Lung microvascular endothelial cell (primary cell): ENCODE measurements at regions not wholly inside any gene's neighbourhood (a gene's known extent, or its start where the extent isn't known, plus 50 kb on each side); places are given as distances from the start of the nearest gene placed in this dataset.

Experiments
- DNase-seq, 2 donors: peaks; one replicate each; pipeline versions ENCODE4 v3.0.0 to v3.0.0-alpha.2; 2010; ENCODE audit warnings: low read depth in 2 of 2

DNA sequence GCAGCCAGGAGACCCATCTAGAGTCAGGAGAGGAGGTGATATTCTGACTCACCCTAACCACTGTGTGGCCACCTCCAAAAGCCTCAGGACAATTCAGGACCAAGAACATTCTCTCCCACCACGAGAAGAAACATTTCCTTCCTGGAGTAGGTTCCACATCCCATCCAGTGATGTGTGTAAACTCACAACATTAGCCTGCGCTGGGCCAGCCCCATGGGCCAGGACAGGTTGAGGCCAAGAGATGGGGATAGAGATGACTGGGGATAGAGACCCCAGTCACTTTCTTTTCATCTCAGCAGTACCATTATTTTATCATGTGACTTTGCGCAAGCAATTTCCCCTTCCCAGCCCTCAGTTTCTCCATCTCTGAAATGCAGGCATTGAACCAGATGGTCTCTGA, 126.6 kb upstream of the PTPRT start:
- no peak for DNase-seq

DNA sequence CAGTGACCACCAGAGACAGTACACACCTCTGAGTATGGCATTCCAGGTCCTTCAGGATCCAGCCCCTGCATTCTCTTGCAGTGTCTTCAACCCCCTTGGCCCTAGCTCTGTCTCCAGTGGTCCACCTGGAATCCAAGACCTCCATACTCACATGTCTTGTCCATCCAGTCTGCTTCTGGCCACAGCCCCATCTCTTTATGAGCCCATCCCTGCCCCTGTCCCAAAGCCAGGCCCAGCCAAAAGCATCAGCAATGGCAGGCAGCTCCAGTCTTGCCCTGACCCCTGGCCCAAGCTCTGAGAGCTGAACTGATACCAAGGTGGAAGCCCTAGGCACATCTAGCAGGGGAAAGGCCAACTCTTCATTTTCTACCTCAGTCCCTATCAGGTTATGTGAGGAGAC, 119.6 kb upstream of the PTPRT start:
- DNase-seq = no peak

DNA sequence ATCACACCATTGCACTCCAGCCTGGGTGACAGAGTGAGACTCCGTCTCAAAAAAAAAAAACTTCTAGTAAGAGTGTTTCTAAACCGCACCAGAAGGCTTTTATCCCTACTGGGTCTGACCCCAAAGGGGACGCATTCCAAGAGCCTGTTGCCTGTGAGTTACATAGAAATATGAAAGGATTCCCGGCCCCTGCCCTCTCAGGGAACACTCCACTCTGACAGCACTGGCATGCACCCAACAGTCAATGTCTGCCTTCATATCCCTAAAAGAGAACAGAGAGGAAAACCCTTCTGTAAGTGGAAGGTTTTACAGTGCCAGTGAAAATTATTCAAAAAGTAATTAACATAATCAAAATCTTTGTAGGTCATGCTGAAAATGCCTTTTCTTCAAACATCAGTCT, 117.1 kb upstream of the PTPRT start:
- no peak for DNase-seq

DNA sequence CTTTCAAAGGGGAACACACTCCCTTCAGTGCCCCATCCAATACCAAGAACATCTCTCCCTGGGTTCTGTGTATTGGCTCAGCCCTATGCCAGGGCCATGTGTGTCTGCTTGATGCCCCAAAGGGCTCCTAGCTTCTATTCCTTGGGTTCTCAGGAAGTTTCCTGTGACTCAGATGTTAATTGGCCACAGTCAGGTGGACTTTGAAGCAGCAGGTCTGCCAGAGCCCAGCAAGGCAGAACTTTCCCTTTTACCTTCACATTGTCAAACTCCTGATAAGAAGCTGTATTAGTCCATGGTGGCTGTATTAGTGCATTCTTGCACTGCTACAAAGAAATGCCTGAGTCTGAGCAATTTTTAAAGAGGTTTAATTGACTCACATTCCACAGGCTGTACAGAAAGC, 116.0 kb upstream of the PTPRT start:
- DNase-seq = no peak

DNA sequence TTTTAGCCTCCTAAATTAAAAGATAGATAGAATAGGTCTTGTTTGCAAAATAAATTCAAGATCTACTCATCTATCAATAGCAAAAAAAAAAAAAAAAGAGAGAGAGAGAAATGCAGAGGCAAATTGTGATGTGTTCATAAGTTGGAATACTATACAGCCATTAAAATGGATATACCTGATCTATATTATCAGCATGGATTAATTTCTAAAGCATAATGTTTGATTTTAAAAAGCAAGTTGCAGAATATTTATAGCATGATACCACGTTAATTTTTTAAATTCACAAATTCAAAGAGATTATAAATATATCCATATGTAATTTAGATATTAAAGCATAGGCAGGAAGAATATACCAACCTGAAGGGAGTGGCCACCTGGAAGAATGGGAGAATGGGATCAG, 114.9 kb upstream of the PTPRT start:
- no peak for DNase-seq

DNA sequence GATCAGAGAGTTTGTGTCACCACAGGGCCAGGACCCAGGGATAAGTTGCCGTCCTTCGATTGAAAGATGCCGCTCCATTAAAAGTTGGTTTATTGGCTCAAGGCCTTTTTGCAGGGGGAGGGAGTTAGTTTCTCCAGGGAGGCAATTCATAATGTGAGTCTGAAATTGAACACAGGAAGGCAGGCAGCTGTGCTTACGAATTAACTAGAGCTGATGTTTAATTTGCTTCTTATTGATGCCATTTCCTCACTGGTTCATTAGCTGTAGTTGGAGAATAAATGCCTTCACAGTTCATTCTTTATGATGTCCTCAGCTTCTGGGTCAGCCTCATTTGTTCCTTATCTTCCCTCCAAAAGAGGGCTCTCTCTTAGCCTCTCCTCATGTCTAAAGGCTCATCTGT, 113.2 kb upstream of the PTPRT start:
- DNase-seq = no peak

DNA sequence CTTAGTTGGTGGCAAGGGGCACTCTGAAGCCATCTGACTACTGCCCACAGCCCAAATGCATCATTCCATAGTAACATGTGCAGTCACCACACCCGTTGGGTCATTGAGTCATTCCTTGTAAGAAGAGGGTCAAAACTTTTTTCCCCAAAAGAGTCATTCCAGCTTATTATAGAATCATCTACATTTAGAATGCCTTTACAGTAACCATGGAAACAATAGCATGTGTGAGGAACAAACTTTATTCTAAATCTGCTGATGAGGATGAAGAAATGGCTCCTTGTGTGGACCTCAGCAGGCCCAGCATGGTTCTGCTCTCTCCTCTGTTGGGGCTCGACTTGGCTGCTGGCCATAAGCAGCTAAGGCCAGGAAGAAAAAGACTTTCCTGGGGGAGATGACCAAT, 111.2 kb upstream of the PTPRT start:
- no peak for DNase-seq

DNA sequence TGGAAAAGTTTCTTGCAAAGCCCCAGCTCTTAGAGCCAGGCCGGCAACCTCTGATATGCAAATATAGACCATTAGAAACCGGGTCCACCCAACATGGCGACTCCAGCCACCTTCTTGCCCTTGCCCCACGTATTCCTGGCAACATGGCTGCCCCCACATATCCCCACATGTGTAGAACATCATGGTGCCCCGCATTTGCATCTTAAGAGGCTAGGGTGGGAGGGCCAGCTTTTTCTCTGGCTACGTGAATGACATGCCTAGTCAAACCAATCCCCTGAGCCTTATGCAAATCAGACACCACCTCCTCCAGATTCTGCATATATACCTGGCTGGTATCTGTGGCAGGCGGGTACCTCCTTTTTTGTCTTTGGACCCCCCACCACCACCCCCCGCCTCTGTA, 106.1 kb upstream of the PTPRT start:
- DNase-seq = no peak

DNA sequence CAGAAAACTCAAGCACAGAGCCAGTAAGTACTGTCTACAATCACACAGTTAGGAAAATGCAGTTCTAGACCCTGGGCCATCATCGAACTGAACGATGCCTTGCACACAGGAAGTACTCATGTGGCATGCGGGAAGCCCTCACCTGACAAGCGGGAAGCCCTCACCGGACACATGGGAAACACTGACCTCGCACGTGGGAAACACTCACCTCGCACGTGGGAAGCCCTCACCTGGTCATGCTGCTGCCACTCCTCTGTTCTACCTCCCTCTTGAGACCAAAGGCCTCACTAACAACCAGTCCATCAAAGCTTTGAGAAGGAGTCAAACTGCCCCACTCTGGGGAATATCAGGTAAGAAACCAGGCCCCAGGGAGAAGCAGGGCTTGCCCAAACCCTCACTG, 105.6 kb upstream of the PTPRT start:
- DNase-seq = no peak

DNA sequence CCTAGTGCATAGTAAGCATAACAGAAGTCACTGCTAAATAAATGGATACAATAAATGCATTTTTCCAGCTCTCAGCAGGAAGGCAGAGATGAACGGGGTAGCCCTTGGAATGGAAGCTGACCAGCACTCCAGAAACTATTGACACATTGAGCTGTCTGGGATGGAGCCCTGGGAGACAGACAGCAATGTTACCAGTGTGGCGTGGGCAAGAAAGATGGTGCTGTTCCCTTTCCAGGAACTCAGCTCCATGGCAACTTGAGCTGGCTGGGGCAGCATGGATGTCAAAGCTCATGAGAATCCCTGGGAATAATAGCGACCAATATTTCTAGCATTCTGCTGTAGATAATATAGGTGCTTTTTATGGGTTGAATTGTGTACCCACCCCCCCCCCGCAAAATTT, 104.3 kb upstream of the PTPRT start:
- no peak for DNase-seq

DNA sequence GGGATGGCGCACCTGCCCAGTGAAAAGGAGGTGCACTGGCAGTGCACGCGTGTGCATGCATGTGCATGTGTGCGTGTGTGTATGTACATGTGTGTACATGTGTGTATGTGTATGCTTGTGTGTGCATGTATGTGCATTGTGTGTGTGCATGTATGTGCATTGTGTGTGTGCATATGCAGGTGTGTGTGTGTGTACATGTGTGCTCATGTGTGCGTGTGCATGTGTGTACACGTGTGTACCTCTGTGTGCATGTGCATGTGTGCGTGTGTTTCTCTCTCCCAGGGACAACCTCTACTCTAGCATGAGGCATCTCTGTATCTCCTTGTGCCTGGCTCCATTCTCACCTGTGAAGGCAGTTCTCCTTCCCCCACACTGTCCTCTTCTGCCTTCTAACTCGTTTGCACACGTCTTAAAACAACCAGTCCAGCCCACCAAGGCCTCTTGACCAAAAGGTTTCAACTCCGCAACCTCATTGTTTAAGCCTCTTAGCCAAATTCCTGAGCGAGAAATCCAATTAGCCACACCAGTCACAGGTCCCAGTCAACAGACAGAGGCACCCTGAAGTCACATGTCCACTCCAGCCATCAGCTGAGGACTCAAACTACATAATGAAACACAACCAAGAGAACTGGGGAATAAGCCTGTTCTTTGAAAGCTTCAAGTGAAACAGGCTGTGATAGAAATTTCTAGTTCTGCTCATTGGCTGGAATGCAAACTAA, 103.5 kb upstream of the PTPRT start:
- no peak for DNase-seq

DNA sequence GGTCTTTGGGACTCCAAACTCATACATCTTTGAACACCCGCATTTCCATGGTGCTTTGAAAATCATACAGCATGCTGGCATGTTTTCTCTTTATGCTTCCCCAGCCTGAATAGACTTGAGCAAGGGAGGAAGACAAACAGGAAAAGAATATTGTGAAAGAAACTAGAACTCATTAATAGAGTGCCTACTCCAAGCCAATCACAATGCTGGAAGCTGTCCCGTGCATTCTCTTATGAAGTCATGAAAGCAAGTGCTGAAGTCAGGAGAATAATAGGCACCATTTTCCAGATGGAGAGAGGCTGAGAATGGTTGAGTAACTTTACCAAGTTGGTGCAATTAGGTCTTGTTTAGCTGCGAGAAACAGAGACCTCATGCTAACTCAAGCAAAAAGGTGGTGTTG, 102.5 kb upstream of the PTPRT start:
- DNase-seq = no peak

DNA sequence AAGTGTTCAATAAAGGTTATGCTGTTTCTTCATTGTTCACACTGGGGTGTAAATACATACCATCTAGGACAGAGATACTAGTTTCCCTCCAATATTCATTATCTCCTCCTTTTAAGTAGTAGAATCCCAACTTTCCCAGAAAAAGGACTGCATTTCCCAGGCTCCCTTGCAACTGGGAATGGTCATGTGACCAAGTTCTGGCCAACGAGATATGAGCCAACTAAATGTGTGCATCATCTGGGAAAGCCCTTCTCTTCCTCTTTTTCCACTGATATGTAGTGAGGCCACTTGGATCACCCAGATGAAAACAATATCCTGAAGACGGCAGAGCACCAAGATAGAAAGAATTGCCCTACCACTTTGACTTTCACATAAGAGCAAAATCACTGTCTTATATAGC, 97.9 kb upstream of the PTPRT start:
- no peak for DNase-seq

DNA sequence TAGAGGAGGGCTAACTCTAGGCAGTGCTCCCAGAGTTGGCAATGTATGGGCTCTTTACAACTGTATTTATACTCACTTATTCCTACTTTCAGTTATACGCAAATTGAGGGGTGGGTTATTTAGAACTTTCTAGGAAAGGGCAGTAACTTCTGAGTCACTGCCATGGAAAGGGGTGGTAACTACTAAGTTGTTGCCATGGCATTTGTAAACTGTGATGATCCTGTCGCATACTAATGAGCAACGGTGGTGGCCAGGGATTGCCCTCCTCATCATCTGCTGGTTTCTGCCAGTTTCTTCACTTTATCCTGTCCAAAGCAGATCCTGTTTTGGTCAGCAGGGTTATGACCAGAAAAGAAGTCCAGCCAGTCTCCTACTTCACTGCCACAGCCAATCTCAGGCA, 95.5 kb upstream of the PTPRT start:
- no peak for DNase-seq

DNA sequence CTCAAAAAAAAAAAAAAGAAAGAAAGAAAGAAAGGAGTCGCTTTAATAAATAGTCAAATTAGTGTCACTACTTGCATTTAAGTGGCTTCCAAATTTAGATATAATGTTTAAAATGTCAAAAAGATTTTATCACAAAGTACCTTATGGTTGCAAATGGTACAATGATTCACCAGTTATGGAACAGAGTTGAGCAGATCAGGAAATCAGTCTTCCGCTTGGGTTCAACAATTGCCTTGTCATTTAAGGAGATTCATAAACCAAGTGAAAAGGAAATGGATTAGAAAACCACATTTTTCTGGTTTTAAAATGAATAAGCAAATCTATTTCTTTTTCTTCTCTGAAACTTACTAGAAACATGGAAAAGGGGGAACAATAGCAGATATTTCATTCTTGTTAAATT, 94.8 kb upstream of the PTPRT start:
- DNase-seq = no peak

DNA sequence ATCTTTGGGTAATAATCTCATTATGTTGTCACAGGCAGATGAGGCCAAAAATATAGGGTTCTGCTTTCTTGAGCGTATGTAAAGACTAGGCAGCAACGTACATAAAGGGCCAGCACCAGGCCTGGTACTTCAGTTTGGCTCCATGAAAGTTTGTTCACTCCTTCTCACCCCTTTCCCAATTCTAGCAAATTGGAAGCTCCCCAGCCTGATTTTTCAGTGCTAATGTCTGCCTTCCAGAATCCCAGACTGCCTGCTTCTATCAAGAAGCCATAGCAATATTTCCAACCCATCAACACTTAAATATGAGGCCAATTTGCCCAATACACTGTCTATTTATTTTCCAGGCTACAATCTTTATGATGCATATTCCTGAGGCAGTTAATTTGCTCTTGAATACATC, 93.4 kb upstream of the PTPRT start:
- DNase-seq = no peak

DNA sequence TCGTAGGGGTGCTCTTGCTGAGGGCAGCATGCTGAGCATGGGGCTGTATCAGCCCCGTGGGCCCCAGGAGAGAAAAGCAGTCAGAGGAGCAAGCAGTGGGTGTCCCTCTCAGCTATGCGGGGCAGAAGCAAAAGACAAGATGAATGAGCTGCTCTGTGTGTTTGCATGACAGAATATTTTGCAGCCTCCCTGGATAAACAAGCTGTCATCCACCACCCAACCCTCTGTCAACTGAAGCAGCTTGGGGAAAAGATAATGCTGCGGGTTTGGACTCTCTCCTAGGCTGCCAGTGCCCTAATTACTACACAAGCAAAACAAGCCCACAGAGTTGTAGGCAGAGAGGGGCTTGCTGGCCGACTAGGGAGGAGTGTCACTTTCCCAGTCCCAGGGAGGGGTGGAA, 82.3 kb upstream of the PTPRT start:
- no peak for DNase-seq

DNA sequence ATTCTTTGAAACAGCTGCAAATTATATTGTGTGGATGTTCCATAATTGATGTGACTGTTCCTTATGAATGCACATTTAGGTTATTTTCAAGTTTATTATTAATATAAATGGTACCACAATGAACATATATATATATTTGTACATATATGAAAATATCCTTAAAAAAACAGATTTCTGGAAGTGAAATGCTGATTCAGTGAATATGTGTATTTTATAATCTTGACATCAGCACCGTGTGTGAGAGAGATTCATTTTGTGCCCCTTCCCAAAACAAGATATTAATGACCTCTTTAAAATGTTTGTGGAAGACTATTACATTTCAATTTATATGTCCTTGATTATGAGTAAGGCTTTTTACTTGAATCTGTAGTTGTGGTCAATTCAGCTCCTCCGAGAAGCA, 75.7 kb upstream of the PTPRT start:
- DNase-seq = no peak

DNA sequence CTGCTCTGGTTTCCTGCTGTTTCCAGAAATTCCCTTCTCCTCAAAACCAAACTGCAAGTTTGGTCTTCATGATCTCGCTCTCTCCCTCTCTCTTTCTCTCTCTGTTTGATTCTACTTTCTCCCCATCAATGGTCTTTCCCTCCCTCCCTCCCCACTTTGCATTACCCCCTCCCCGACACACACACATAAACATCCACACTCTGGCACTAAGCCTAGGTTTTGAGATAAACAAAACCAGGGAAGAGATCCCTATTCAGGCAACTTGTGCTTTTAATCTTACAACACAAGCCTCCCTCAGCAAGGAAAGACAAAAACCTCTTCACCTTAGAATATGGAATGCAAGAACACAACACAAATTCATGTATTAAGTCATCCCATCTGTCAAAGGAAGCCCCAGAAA, 73.5 kb upstream of the PTPRT start:
- DNase-seq = no peak

DNA sequence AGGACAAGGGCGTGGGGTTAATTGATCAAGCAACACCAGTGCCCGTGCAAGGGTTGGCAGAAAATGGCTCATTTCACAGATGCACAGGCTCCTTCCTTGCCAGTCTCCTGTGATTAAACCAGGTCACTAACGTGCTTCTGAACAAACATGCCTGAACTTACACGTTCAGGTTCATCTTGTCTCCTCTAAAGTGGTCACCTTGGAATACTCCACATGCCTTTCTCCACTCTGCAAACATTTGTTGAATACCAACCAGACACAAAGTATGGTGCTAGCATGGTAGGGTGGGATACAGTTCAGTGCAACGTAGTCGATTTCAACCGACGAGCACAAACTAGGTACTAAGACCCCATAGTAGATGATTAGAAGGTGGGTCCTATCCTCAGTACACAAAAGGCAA, 72.6 kb upstream of the PTPRT start:
- no peak for DNase-seq

DNA sequence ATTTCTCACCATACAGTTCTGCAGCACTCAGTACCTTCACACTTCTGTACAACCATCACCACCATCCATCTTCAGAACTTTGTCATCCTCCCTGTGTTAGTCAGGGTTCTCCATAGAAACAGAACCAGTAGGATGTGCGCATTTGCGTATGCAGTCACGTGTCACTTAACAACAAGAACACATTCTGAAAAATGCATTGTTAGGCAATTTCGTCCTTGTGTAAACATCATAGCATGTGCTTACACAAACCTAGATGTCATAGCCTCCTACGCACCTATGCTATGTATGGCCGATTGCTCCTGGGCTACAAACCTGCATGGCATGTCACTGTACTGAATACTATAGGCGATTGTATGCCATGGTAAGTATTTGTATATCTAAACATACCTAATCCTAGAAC, 66.2 kb upstream of the PTPRT start:
- no peak for DNase-seq

DNA sequence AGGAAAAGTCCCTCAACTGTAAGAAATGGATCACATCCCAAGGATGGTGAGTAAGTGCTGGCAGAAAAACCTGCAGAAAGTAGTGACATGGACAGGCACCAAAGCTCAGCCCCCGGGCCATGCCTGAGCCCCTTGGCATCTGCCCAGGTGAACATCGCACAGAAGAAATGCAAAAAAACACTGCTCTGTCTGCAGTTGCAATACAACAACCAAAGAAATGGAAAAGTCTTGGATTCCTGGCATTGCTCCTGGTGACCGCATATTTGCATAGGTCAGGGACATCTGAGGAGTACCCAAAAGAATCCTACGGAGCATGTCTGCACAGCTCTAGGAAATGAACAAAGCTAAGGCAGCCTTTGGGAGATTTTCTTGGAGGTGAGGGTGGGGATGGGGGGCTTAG, 63.1 kb upstream of the PTPRT start:
- no peak for DNase-seq

DNA sequence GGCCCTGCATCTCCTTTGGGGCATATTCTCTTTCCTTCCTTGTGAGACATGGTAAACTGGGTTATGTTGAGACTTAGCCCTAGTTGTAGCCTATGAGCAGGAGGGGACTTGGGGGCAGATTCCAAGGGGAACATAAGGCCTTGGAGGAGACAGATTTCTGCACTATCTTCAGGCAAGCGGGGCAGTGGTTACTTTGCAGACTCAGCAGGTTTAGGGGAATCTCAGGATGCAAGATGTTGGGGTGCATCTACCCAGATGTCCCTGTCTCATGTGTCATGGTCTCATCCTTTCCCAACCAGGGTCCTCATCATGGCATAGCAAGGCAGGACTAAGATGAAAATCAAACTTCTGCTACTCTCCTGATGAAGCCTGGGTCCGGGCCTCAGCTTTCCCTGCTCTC, 58.6 kb upstream of the PTPRT start:
- DNase-seq = no peak

DNA sequence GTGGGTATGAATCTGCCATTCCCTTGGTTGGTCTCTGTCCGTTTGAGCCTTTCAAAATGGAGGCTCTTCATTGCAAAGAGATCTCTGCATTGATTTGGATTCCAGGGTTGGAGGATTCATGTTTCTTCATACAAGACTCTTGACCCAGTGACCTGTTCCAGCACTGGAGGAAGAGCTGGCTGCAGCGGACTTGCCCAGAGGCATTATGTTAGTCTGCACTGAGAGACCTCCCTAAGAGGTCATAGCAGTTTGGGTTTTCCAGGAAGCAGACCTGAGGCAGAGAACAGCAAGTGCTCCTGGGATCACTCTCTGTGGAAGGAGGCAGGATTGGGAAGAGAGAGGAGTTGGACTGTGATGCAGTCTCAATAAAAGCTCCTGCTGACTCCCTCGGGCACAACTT, 57.7 kb upstream of the PTPRT start:
- no peak for DNase-seq
